Hematopoietic multipotent progenitor cell treated with erythropoietin and hydrocortisone succinate and interleukin-3 and kit ligand, for 15 days (in vitro differentiated cells): ENCODE measurements at regions not wholly inside any gene's neighbourhood (a gene's known extent, or its start where the extent isn't known, plus 50 kb on each side); places are given as distances from the start of the nearest gene placed in this dataset.
"Not testable (repeated sequence)": the region's sequence is repeated elsewhere in the genome, so short reads cannot be mapped to it uniquely, and the experiment has no call there.

ENCODE experiments used
- DNase-seq: peaks from one replicate; pipeline ENCODE4 v3.0.0-alpha.2; 2015; ENCODE audit warnings: low spot score

- DNase-seq: no peak
Measured at GRCh38 chr14:66015071-66015780, 470.9 kb upstream of the CCDC196 start.

- DNase-seq: no peak
Measured at GRCh38 chr14:66017927-66018326, 468.2 kb upstream of the CCDC196 start.

GRCh38 chr14:66022526-66022925 lies 463.6 kb upstream of the CCDC196 start:
- no peak for DNase-seq

GRCh38 chr14:66025779-66026178 lies 460.4 kb upstream of the CCDC196 start:
- DNase-seq: no peak

GRCh38 chr14:66031981-66032380 lies 454.2 kb upstream of the CCDC196 start:
- not testable (repeated sequence) for DNase-seq

- no peak for DNase-seq
Measured at GRCh38 chr14:66032800-66033199, 453.4 kb upstream of the CCDC196 start.

- DNase-seq: no peak
Measured at GRCh38 chr14:66036547-66036946, 449.6 kb upstream of the CCDC196 start.

- DNase-seq: no peak
Measured at GRCh38 chr14:66037361-66037760, 448.8 kb upstream of the CCDC196 start.

GRCh38 chr14:66038212-66038611 lies 448.0 kb upstream of the CCDC196 start:
- DNase-seq: no peak

GRCh38 chr14:66038618-66039017 lies 447.6 kb upstream of the CCDC196 start:
- DNase-seq: no peak

GRCh38 chr14:66039495-66039894 lies 446.7 kb upstream of the CCDC196 start:
- no peak for DNase-seq

- DNase-seq: no peak
Measured at GRCh38 chr14:66041582-66041981, 444.6 kb upstream of the CCDC196 start.

- no peak for DNase-seq
Measured at GRCh38 chr14:66043921-66044320, 442.2 kb upstream of the CCDC196 start.

GRCh38 chr14:66045572-66046021 lies 440.6 kb upstream of the CCDC196 start:
- no peak for DNase-seq

- DNase-seq: no peak
Measured at GRCh38 chr14:66046035-66046434, 440.1 kb upstream of the CCDC196 start.

- DNase-seq: no peak
Measured at GRCh38 chr14:66046591-66046990, 439.6 kb upstream of the CCDC196 start.

- DNase-seq: no peak
Measured at GRCh38 chr14:66056268-66056907, 429.8 kb upstream of the CCDC196 start.

GRCh38 chr14:66056926-66057552 lies 429.1 kb upstream of the CCDC196 start:
- DNase-seq: no peak

GRCh38 chr14:66065188-66065587 lies 421.0 kb upstream of the CCDC196 start:
- DNase-seq: no peak

GRCh38 chr14:66066981-66067776 lies 419.0 kb upstream of the CCDC196 start:
- DNase-seq: no peak

- no peak for DNase-seq
Measured at GRCh38 chr14:66069036-66069435, 417.1 kb upstream of the CCDC196 start.

GRCh38 chr14:66069830-66070541 lies 416.2 kb upstream of the CCDC196 start:
- DNase-seq: no peak
